ENCODE measurements at regions not wholly inside any gene's neighbourhood (a gene's known extent, or its start where the extent isn't known, plus 50 kb on each side); places are given as distances from the start of the nearest gene placed in this dataset.

DNA sequence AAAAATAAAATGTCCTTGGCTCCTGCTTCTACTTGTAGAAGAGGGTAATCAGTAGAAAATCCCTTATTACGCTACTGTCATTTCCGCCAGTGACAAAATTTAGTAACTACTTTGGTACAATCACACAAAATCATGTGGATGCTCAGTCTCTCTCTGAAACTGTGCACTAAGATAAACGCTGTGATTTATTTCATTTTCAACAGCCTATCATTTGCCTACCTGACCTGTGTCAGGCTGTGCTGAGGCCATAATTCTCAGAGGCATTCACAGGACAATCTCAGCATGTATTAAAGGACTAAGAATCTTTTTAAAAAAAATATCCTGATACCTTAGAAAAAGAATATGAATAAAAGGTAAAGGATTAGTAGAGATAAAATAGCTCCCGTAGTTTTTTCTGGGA, 226.0 kb downstream of the RASSF9 start:
- intact Hi-C loops (cut with DNase I; ENCODE audit: low total_unique reads) = no loop called here
- H3K4me3 ChIP-seq (ENCODE audit: low read depth, poor library complexity, severe bottlenecking) = no peak overlapping the region
- 88 to 92% methylated on average over 4 of the region's 4 CpGs for WGBS, 2 donors
- DNase-seq (ENCODE audit: low spot score in 2 of 2) = no peak
- TF ChIP-seq POLR2A (IDR thresholded peaks at IDR 0.05) = no peak
- TF ChIP-seq, protein P1, sequence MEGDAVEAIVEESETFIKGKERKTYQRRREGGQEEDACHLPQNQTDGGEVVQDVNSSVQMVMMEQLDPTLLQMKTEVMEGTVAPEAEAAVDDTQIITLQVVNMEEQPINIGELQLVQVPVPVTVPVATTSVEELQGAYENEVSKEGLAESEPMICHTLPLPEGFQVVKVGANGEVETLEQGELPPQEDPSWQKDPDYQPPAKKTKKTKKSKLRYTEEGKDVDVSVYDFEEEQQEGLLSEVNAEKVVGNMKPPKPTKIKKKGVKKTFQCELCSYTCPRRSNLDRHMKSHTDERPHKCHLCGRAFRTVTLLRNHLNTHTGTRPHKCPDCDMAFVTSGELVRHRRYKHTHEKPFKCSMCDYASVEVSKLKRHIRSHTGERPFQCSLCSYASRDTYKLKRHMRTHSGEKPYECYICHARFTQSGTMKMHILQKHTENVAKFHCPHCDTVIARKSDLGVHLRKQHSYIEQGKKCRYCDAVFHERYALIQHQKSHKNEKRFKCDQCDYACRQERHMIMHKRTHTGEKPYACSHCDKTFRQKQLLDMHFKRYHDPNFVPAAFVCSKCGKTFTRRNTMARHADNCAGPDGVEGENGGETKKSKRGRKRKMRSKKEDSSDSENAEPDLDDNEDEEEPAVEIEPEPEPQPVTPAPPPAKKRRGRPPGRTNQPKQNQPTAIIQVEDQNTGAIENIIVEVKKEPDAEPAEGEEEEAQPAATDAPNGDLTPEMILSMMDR (IDR thresholded peaks at IDR 0.05) = no peak

GRCh38 chr12:85616201-85616600, 220.0 kb downstream of the RASSF9 start:
- no peak for DNase-seq (ENCODE audit: low spot score in 2 of 2)
- H3K4me3 ChIP-seq (ENCODE audit: low read depth, poor library complexity, severe bottlenecking) = no peak overlapping the region
- 79 to 88% methylated on average over 2 of the region's 2 CpGs for WGBS, 2 donors
- intact Hi-C loops (cut with DNase I; ENCODE audit: low total_unique reads) = no loop called here
- no peak for TF ChIP-seq POLR2A (IDR thresholded peaks at IDR 0.05)
- TF ChIP-seq, protein P1 (IDR thresholded peaks at IDR 0.05) = no peak

DNA sequence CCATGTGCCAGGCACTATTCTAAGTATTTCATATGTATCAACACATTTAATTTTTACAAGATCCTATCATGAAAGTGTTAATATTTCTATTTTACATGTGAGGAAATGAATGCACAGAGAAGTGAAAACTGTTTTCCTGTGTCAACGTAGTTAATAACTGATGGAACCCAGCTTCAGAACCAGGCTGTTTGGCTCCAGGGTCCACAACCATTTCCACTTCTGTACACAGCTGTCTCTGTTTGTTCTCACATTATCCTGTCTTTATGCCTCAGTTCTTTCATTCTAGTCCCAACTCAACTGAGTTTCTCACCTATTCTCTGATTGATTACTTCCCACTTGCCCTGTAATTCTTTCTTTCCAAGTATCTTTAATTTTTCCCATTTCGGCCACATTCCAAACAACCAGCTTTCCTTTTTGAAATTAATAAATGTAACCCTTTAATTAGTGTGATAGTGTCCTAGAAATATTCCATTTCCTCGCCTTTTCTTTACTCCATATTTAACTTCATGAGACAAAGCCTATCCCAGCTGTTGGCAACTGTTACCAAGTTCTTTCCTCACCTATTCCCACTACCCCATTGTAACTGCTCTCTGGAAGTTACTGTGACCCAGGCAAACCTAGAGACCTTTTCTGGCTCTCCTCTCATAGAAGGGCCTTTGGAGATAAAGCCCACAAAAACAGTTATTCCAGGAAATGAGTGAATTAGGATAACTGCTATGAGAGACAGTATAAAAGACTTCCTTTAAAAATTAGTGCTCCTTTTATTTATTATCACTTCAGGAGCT, 218.7 kb downstream of the RASSF9 start:
- H3K4me3 ChIP-seq (ENCODE audit: low read depth, poor library complexity, severe bottlenecking) = no peak overlapping the region
- no peak for DNase-seq (ENCODE audit: low spot score in 2 of 2)
- no peak for TF ChIP-seq POLR2A (IDR thresholded peaks at IDR 0.05)
- TF ChIP-seq, protein P1 (IDR thresholded peaks at IDR 0.05) = no peak
- WGBS, 2 donors = 69 to 76% methylated on average over 3 of the region's 3 CpGs
- intact Hi-C loops (cut with DNase I; ENCODE audit: low total_unique reads) = no loop called here

- intact Hi-C loops (cut with DNase I; ENCODE audit: low total_unique reads) = no loop called here
- WGBS, 2 donors = 56 to 64% methylated on average over 2 of the region's 2 CpGs
- TF ChIP-seq, protein P1 (IDR thresholded peaks at IDR 0.05) = no peak
- TF ChIP-seq POLR2A (IDR thresholded peaks at IDR 0.05) = no peak
- H3K4me3 ChIP-seq (ENCODE audit: low read depth, poor library complexity, severe bottlenecking) = no peak overlapping the region
- DNase-seq (ENCODE audit: low spot score in 2 of 2) = no peak
Observed at GRCh38 chr12:85621041-85621440, 215.2 kb downstream of the RASSF9 start.

- TF ChIP-seq POLR2A (IDR thresholded peaks at IDR 0.05) = no peak
- TF ChIP-seq, protein P1 (IDR thresholded peaks at IDR 0.05) = no peak
- DNase-seq (ENCODE audit: low spot score in 2 of 2) = no peak
- WGBS, 2 donors = 93 to 97% methylated on average over 2 of the region's 2 CpGs
- intact Hi-C loops (cut with DNase I; ENCODE audit: low total_unique reads) = no loop called here
- no peak overlapping the region for H3K4me3 ChIP-seq (ENCODE audit: low read depth, poor library complexity, severe bottlenecking)
Observed at GRCh38 chr12:85623763-85624162, 212.4 kb downstream of the RASSF9 start.

DNA sequence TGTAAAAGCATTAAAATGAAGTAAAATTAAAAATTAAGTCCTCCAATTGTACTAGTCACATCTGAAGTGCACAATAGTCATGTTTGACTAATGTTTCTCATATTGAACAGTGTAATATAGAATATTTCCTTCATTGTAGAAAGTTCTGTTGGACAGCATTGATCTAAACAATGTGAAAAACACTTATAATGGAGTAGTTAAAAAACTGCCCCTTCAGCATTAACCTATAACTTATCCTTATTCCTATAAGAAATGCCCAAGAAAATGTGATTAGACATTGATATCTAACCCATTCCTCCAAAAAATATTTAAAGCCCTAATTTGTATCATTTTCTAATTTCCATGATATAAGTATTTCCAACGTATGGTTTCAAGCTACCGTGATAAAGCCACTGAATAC, 210.7 kb downstream of the RASSF9 start:
- intact Hi-C loops (cut with DNase I; ENCODE audit: low total_unique reads) = no loop called here
- TF ChIP-seq POLR2A (IDR thresholded peaks at IDR 0.05) = no peak
- TF ChIP-seq, protein P1 (IDR thresholded peaks at IDR 0.05) = no peak
- WGBS, 2 donors = 47 to 98% methylated on average over 2 of the region's 2 CpGs

More for the DNA sequence above, 210.7 kb downstream of the RASSF9 start:
- no peak for DNase-seq (ENCODE audit: low spot score in 2 of 2)
- H3K4me3 ChIP-seq (ENCODE audit: low read depth, poor library complexity, severe bottlenecking) = no peak overlapping the region

Data from lower leg skin (tissue), 4 donors.